GM19239 (cell line): ENCODE measurements at regions not wholly inside any gene's neighbourhood (a gene's known extent, or its start where the extent isn't known, plus 50 kb on each side); places are given as distances from the start of the nearest gene placed in this dataset.
"Not testable (repeated sequence)": the region's sequence is repeated elsewhere in the genome, so short reads cannot be mapped to it uniquely, and the experiment has no call there.

Source experiments
- DNase-seq: peaks from one replicate; pipeline ENCODE4 v3.0.0; 2011; ENCODE audit warnings: low spot score; ENCODE audit not compliant: insufficient read length
- FAIRE-seq: peaks from 2 replicates; lab custom pipeline; 2011; peaks lifted over from hg19 to GRCh38; lab: Jason Lieb, UNC

DNA sequence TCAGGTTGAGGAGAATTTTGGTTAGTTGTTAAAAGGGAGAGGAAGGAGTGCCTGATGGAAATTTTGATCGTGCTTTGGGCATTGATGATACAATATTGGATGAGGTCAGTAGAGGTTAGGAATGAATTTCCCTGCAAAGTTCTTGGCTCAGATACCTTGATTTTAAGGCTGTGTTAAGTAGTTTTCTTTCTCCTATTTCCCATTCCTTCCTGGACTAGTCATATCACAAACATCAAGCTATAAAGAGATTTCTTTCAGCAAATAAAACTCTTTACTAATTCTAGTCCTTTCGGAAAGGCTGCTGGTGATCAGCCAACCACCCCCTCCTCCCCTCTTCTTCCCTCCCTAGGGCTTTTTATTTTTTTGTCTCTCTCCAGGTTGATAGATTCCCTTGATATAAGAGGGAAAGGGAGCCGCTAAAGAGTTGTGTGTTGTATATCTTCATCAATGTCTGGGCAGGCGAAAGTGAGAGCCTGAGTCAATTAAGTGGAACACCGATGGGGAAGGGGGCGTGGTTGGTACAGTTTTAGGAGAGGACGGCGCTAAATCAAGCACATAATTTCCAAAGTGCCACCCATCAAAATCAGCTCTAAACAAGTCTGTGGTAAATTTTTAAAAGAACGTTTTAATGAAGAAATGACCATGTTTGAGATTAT is 100.1 kb upstream of the PLXNA2 start:
- DNase-seq, result no peak
- FAIRE-seq, result no peak

DNA sequence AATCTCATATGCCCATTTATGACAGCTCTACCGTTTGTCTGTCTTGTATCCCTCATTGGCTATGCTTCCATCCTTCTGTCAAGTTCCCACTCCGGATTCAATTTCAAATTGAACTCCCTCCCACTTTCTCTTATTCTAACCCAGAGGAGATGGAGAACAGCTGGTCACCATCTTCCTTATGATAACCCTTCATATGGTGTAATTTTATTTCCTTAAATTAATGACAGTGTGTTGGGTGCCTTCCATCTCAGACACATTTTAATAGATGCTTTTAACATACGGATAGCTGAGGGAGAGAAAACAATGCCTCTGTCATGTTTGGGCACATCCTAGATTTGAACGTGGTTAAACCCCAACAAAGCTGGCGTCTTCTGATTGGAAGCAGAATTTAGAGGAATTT is 103.0 kb upstream of the PLXNA2 start:
- FAIRE-seq (no peak), DNase-seq (no peak)

DNA sequence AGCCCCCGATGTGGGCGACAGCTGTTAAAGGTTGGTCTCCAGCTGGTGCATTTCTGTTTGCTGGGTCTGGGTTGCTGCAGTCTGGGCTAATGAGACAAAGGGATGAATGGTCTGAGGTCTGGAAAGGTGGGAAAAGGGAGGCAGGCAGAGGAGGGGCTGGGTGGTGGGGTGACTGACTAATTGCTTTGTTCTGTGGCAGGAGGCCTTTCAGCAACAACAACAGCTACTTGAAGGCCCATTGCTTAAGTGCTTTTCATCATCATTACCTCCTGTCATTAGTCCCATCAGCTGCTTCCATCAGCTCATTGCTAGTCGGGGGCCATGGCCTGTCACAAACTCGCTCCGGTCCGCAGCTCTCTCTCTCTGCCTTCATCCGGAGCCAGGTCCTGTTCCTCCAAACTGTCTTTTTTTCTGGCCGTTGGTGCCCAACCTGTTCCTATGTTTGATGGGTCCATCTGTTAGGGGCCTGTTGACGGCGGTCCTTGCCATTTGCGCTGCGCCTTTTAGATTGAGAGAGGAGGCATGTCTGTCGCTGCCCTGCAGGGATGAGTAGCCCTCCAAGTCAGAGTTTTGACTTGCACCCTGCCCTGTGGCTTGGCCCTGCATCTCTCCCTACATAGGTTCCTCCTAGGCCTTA is 105.6 kb upstream of the PLXNA2 start:
- DNase-seq, result no peak
- no peak for FAIRE-seq

DNA sequence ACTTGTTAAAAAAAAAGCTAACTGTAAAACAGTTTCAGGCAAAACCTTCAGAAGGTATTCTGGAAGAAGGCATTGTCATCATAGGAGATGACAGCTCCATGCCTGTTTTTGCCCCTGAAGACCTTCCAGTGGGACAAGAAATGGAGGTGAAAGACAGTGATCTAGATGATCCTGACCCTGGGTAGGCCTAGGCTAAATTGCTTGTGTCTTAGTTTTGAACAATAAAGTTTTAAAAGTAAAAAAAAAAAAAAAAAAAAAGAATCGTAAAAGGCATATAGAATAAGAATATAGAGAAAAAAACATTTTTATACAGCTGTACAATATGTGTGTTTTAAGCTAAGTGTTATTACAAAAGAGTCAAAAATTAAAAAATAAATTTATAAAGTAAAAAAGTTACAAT is 106.6 kb upstream of the PLXNA2 start:
- FAIRE-seq, result no peak
- DNase-seq, result no peak

DNA sequence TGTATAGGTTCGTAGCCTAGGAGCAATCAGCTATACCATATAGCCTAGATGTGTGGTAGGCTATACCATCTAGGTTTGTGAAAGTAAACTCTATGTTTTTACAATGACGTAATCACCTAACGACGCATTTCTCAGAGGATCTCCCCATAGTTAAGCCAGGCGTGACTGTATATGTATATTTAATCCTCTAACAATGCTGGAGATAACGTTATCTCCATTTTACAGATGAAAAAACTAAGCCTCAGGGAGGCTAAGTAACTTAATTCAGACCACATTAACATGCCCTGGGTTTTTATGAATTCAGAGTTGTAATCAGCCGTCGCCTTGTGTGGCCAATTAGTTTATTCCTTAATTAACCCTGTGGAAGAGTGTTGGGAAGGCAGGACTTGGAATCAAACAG is 107.7 kb upstream of the PLXNA2 start:
- no peak for DNase-seq
- no peak for FAIRE-seq

DNA sequence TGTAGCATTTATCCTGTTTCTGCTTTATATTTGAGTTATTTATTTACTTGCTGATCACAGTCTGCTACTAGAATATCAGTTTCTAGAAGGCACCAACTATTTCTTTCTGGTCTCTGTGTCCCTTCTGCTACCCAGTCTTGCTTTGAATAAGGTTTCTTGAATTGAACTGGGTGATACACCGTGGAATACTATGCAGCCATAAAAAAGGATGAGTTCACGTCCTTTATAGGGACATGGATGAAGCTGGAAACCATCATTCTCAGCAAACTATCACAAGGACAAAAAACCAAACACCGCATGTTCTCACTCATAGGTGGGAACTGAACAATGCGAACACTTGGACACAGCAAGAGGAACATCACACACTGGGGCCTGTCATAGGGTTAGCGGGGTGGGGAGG is 109.6 kb upstream of the PLXNA2 start:
- not testable (repeated sequence) for DNase-seq, FAIRE-seq

DNA sequence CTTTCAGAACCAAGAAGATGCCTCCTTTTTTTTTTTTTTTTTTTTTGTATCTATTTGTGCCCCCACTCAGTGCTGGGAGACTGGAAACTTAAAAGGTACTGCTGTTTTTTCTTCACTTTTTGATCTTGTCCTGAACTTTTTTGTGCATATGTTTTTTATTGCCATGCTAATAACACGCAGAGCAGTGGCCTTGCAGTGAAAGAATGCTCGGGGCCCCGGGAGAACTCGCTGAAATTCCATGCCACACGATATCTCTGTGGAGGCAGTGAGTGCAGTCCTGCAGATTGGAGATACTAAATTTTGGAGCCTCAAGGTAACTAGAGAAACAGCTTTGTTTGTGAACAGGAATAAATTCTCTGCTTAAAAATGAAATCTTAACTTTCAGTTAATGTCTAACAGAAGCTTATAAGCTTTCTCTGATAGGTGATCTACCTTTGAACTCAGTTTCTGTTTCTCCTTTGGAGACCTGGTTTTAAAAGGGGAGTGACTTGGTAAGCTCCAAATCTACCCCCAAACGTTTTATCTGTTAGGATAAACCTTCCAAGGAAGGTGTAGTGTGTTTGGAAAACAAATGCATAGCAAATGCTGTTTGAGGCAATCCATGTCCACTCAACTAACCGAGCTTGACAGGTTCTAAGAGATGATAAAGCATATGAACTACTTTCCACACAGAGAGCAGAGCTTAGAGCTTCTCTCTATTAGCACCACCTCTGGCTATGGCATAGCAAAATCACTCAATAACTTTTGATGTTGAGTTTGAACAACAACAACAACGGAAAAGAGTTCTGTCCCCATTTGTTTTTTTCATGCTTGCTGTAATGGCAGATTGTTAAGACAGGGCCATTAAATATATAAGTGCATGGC is 113.7 kb upstream of the PLXNA2 start:
- DNase-seq (no peak), FAIRE-seq (no peak)

DNA sequence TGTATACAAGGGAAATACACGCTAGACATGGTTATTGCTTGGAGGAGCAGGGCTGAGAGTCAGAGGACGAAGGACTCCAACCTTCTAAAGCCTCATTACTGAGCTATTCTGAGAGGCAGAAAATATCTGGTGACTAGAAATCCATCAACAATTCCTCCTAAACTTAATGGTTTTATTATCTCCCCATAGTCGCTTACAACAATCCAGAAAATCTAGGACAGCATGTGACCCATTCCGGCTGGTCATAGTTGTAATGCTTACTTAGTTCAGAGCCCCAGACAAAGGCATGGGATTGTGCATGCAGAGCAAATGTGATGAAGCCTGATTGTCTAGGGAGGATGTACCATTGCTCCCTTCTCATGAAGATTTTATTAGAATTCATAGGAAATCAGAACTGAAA is 114.5 kb upstream of the PLXNA2 start:
- no peak for FAIRE-seq
- DNase-seq, result no peak

DNA sequence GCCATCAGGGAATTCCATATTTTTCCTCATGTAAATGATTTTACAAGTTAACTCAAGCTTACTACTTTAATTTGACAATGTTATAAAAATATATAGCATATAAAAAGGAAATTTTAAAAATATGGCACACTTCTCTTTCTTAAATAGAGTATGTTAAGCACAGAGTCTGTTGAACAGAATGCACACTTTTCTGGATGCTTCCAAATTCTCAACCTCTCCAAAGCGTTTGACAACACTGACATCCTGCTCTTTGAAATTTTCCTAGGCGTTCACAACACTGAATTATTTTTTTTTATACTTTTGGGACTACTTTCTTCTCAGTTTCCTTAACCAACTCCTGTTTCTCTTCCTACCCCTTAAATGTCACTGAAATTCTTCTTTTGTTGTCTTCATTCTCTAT is 117.8 kb upstream of the PLXNA2 start:
- FAIRE-seq (no peak), DNase-seq (no peak)

DNA sequence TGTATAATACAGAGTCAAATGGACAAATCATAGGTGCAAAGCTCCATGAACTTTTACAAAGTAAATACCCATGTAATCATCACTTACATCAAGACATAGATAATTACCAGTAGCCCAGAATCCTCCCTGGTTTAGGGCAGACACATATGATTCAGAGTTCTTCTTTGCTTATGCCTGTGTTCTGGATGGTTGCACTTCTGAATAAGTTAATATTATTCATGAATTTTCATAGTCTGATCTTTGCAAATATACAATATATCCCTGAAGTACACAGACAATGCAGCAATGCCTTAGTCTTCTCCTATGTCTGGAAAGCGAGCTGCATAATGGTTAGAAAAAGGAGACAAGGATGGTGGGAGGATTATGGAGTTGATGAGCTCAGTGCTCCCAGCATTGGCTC is 122.4 kb upstream of the PLXNA2 start:
- no peak for FAIRE-seq
- DNase-seq, result no peak

DNA sequence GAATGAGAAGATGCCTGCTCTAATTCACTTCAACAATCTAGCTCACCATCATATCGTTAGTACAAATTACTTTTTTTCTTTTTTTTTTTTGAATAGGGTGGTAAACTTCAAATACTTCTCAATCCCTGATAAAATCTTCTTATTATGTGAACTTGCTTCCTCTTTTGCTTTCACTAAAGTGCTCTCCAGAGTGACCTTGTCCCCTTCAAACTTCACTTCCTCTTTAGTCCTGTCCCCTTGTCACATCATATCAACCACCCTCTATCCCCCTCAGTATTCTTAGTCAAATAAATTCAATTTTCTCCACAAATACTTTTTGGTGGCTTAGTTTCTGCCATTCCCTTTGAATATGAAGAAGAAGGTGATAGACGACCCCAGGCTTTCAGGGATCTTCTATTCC is 124.9 kb upstream of the PLXNA2 start:
- DNase-seq, result no peak
- FAIRE-seq, result no peak

DNA sequence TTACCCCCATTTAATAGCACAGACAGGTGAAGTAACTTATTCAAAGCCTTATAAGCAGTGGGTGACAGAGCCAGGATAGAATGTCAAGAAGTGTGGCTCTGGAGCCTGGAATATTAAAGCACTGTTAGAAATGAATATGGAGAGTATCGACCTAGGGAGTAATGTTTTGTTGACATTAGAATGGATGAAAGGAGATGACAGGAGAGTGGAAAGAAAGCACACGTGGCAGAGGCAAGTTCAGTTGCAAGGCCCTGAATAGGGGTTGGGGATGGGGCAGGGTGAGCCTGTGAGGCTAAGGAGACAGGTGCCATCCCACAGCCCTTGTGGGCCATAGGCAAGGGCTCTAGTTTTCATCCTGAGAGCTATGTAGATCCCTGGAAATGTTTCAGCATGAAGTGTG is 125.5 kb upstream of the PLXNA2 start:
- DNase-seq (no peak), FAIRE-seq (no peak)

DNA sequence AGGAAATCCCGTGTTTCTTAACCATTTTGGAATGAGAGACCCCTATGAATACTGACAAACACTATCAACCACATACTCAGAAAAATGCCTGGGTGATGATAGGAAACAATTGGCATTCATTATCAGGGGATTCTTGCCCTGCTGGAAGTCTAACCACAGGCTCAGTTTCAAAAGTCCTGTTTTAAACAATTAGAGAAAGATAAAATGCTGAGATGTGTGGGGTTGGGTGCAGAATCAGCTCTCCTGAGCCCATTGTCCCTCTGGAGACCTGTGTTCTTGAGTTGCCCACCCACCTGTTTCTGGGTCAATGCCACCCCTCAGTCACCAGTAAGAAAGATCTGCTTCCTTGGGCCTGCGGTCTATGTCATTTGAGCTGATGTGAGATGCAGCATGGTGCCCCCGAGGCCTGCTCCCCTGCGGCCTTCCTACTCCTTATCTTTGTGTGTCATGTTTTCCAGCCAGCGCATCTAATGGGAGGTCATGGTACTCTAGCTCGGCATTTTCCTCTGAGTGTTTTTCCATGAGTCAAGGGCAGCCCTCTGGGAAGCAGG is 130.3 kb upstream of the PLXNA2 start:
- FAIRE-seq, result no peak
- no peak for DNase-seq

DNA sequence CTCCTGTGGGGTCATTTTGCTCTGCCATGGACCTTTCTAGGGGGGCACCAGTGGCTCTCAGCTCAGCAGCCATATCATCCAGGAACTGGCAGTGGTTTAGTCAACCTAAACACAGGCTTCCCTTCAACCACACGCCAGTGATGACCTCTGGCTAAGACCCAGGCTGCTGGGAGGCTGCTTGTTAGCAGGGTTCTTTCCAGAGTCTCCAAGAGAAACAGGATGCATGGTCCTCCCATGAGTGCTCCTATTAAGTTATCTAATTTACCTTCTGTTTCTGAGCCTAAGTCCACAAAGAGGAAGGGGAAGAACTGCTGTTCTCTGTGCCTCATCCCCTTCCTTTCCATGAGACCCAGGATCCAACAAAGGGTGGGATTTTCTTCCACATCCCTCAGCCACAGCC is 137.3 kb upstream of the PLXNA2 start:
- DNase-seq (no peak), FAIRE-seq (no peak)

DNA sequence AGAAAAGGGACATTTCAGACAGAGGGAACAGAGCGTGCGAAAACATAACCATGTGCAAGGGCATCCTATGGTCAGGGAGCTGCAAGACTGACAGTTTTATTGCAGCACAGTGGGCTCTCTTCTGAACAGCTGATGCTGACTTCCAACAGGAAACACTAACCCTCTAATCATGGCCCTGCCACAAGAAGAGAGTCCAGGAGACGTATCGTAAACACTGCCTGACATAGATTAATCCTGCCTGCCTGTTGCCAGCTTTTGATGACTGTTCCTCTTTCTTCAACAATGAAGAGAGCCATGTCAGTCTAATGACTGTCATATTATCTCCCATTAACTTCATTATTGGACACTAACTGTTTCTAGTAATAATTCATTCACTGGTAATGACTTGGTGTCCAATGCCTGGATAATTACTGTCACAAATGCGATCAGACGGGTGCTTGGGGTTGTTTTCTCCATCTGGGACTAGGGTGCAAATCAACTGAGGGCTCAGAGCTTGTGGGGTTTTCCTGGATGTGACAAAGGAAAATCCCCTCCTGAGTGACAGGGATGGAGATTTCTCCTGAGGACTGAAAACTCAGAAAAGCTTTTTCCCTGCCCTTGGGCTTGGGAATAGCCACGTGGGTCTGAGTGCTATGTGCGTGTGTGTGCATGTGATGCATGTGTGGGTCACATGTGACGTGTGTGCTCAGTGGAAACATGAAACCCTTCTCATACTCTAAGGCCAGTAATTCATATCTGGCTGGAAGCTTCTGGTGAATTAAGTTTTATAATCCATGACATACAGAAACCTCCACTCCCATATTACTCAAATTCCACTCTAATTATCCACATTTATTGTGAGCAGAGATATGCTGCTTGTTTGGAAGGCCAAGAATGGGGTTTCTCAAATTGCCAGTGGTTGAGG is 144.0 kb upstream of the PLXNA2 start:
- no peak for DNase-seq
- FAIRE-seq, result no peak

DNA sequence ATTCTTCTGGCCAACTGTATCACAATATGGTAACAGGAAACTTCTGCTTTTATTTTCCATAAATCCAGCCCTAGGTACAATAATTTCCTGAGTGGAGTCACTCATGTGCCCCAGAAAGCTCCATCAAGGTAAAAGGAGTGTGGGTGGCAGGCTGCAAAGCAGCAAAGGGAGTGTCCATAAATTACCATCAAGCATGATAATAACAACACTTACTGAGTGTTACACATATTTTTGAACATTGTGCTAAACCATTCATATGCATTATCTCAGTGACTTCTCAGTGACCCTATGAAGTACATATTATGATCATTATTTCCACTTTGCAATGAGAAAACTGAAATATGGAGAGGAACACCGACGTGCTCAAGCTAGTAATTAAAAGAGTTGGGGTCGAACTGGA is 149.2 kb upstream of the PLXNA2 start:
- FAIRE-seq (no peak), DNase-seq (no peak)

DNA sequence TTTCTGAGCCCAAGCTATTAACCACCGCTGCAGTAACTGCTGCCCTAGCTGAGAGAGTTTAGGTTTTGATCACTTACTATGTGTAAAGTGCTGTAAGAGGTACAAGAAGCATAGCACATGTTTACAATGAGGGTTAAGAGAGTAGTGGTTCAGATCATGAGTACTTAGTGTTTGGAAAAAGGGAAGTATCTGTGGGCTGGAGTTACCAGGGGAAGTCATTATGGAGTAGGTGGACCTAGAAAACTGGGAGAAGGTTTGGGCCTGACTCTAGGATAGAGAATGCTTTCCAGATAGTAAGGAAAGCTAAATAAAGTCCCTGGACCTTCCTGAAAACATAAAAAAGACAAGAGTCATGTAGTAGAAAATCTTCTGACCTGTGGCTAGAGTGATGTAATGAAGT is 149.6 kb upstream of the PLXNA2 start:
- FAIRE-seq (no peak), DNase-seq (no peak)

DNA sequence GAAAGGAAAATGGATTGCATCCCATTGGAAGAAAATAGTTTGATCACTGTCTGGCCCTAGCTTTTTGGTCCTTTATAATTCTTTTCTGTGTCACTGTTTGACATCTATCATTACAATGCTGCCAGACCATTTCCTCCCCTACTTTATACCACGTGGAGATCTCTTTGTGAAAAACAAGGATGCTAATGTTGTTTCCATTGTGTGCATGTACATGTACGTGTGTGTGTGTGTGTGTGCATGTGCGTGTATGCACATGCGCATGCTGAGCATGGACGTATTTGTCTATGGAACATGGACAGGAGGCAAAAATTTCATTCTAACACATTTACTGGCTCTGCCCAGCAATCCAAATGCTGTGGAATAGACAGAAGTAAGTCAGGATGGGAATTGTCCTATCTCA is 153.1 kb upstream of the PLXNA2 start:
- FAIRE-seq, result no peak

DNA sequence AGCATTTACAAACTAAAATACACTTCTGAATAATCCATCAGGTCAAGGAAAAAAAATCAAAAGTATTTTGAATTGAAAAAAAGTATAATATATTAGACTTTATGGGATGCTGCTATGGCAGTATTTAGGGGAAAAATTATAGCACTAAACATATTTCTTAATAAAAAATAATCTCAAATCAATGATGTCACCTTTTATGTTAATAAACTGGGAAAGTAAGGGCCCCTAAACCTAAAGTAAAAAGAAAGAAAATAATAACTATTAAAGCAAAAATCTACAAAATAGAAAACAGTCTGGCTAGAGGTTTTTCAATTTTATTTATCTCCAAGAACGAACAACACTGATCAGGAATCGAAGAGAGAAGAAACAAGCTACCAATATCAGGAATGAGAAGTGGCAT is 160.8 kb upstream of the PLXNA2 start:
- no peak for DNase-seq
- no peak for FAIRE-seq

More for the DNA sequence above, 153.1 kb upstream of the PLXNA2 start:
- DNase-seq, result no peak

DNA sequence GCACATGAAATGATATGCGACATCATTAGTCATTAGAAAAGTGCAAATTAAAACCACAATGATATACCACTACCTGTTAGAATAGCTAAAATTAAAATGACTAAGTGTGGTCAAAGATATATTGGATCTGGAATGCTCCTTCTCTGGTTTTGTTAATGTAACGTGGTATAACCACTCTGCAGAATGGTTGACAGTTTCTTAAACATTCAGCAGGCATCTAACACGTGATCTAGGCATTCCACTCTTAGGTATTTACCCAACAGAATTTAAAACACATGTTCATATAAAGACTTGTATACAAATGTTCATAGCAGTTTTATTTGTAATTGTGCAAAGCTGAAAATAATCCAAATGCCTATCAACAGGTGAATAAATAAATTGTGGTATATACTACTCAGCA is 165.0 kb upstream of the PLXNA2 start:
- FAIRE-seq, result no peak
- DNase-seq, result no peak
